Prostate gland (tissue), 2 donors: ENCODE measurements at regions not wholly inside any gene's neighbourhood (a gene's known extent, or its start where the extent isn't known, plus 50 kb on each side); places are given as distances from the start of the nearest gene placed in this dataset.
"Not testable (repeated sequence)": the region's sequence is repeated elsewhere in the genome, so short reads cannot be mapped to it uniquely, and the experiment has no call there.

Experiments
- CTCF ChIP-seq, 4 experiments: fragments of 200-600 bp in 2 of 4; fragments of 450-650 bp in 2 of 4; sonication (generic) in 2 of 4; IDR thresholded peaks; 1 replicate in 3 of 4; 2 replicates in 1 of 4; pipeline ENCODE4 v1.5.1; 2016 to 2019; ENCODE audit warnings: antibody characterized with exemption in 4 of 4, mild to moderate bottlenecking in 2 of 4, moderate library complexity in 2 of 4
- POLR2A ChIP-seq: fragments of 450-650 bp; IDR thresholded peaks from one replicate; pipeline ENCODE4 v1.6.1; 2016; ENCODE audit warnings: antibody characterized with exemption, mild to moderate bottlenecking
- POLR2AphosphoS5 ChIP-seq: sonication (generic); formaldehyde crosslinking; IDR thresholded peaks from one replicate; pipeline ENCODE4 v1.6.1; 2017; ENCODE audit warnings: antibody characterized with exemption

- not testable (repeated sequence) for TF ChIP-seq POLR2AphosphoS5; CTCF (IDR thresholded peaks at IDR 0.05); POLR2A
Measured at GRCh38 chr3:130175195-130175594, 93.6 kb downstream of the ALG1L2 start.
